H1 (cell line): ENCODE measurements at regions not wholly inside any gene's neighbourhood (a gene's known extent, or its start where the extent isn't known, plus 50 kb on each side); places are given as distances from the start of the nearest gene placed in this dataset.

Experiments
- CTCF ChIA-PET: fragments of 300-600 bp; sonication (Branson Sonifier 250); formaldehyde crosslinking; loops from one replicate; lab custom pipeline; 2021; ENCODE audit not compliant: partially characterized antibody; lab: Charles Lee
- POLR2A ChIA-PET: fragments of 300-600 bp; sonication (Branson Sonifier 250); formaldehyde crosslinking; loops from one replicate; lab custom pipeline; 2021; ENCODE audit warnings: inconsistent platforms; ENCODE audit not compliant: partially characterized antibody; lab: Charles Lee
- DNase-seq, 2 experiments: peaks; one replicate each; pipeline versions ENCODE4 v3.0.0 to v3.0.0-alpha.2; 2010 to 2022; ENCODE audit warnings: low spot score in 2 of 2, low read depth in 1 of 2, mixed read lengths in 1 of 2
- FAIRE-seq: peaks from 2 replicates; lab custom pipeline; 2011; peaks lifted over from hg19 to GRCh38; lab: Jason Lieb, UNC
- H2AFZ ChIP-seq: 2 replicates; pipeline ENCODE4 v1.8.1; 2012; ENCODE audit warnings: low read length, inconsistent platforms
- H2AK5ac ChIP-seq: 2 replicates; pipeline ENCODE4 v1.6.1; 2013; ENCODE audit warnings: low read depth, low read length
- H2BK120ac ChIP-seq: replicated peaks from 2 replicates; pipeline ENCODE3; 2013; ENCODE audit warnings: low read depth, low read length, inconsistent platforms
- H2BK12ac ChIP-seq: 2 replicates; pipeline ENCODE4 v1.6.1; 2013; ENCODE audit warnings: low read depth, low read length
- H2BK15ac ChIP-seq: 2 replicates; pipeline ENCODE4 v1.6.1; 2013; ENCODE audit warnings: low read length
- H2BK20ac ChIP-seq: 2 replicates; pipeline ENCODE4 v1.6.1; 2013; ENCODE audit warnings: low read length
- H2BK5ac ChIP-seq: 2 replicates; pipeline ENCODE4 v1.6.1; 2013; ENCODE audit warnings: low read depth, low read length
- H3K14ac ChIP-seq: 2 replicates; pipeline ENCODE4 v1.6.1; 2013; ENCODE audit warnings: inconsistent platforms; ENCODE audit not compliant: insufficient read length
- H3K18ac ChIP-seq: 2 replicates; pipeline ENCODE4 v1.6.1; 2013; ENCODE audit warnings: low read length; ENCODE audit errors: extremely low read depth
- H3K23ac ChIP-seq: 2 replicates; pipeline ENCODE4 v1.6.1; 2013; ENCODE audit warnings: inconsistent platforms; ENCODE audit not compliant: insufficient read length
- H3K23me2 ChIP-seq: 2 replicates; pipeline ENCODE4 v1.6.1; 2013; ENCODE audit warnings: low read depth, low read length
- H3K27ac ChIP-seq: 2 replicates; pipeline ENCODE4 v1.6.1; 2011; ENCODE audit warnings: low read depth, low read length, inconsistent platforms
- H3K27me3 ChIP-seq, 4 experiments: replicated peaks in 1 of 4; 1 replicate in 1 of 4; 2 replicates in 3 of 4; pipeline versions ENCODE4 v1.6.1 to v1.8.1; 2011 to 2013; ENCODE audit warnings: low read length in 3 of 4, mild to moderate bottlenecking in 3 of 4, inconsistent platforms in 2 of 4, mixed read lengths in 2 of 4, moderate library complexity in 1 of 4; ENCODE audit not compliant: control insufficient read depth in 3 of 4, insufficient read depth in 3 of 4; ENCODE audit errors: extremely low read depth in 1 of 4
- H3K36me3 ChIP-seq, 4 experiments: 2 replicates each; pipeline versions ENCODE4 v1.6.1 to v1.8.1; 2011 to 2013; ENCODE audit warnings: mild to moderate bottlenecking in 4 of 4, low read length in 3 of 4, moderate library complexity in 2 of 4, control low read depth in 1 of 4, inconsistent platforms in 1 of 4; ENCODE audit not compliant: insufficient read depth in 4 of 4, control insufficient read depth in 2 of 4
- H3K4ac ChIP-seq: replicated peaks from 2 replicates; pipeline ENCODE3; 2013; ENCODE audit warnings: low read length, low read depth, mixed read lengths, inconsistent platforms; ENCODE audit not compliant: insufficient read length
- H3K4me1 ChIP-seq, 4 experiments: replicated peaks in 1 of 4; 1 replicate in 1 of 4; 2 replicates in 3 of 4; pipeline versions ENCODE4 v1.6.1 to v1.8.1; 2011 to 2013; ENCODE audit warnings: low read length in 3 of 4, inconsistent platforms in 2 of 4, mixed read lengths in 1 of 4; ENCODE audit not compliant: insufficient read depth in 4 of 4, control insufficient read depth in 3 of 4
- H3K4me2 ChIP-seq, 2 experiments: 2 replicates each; pipeline versions ENCODE4 v1.6.1 to v1.8.1; 2011 to 2013; ENCODE audit warnings: low read depth in 2 of 2, low read length in 2 of 2, control low read depth in 1 of 2, inconsistent platforms in 1 of 2, mild to moderate bottlenecking in 1 of 2; ENCODE audit not compliant: insufficient read depth in 1 of 2
- H3K4me3 ChIP-seq, 4 experiments: fragments of 200-600, 300-600 bp in 1 of 4; sonication (generic), shearing (Covaris generic), sonication (Bioruptor Twin) in 1 of 4; 2 replicates each; pipeline versions ENCODE4 v1.5.1 to v1.8.1; 2011 to 2016; ENCODE audit warnings: low read length in 4 of 4, low read depth in 3 of 4, control low read depth in 2 of 4, inconsistent platforms in 2 of 4, mild to moderate bottlenecking in 2 of 4, mixed read lengths in 1 of 4, moderate library complexity in 1 of 4; ENCODE audit not compliant: insufficient read depth in 2 of 4; ENCODE audit errors: extremely low read depth in 1 of 4
- H3K56ac ChIP-seq: replicated peaks from 2 replicates; pipeline ENCODE3; 2013; ENCODE audit warnings: low read depth, mild to moderate bottlenecking, mixed read lengths, low read length, inconsistent platforms; ENCODE audit not compliant: insufficient read length
- H3K79me1 ChIP-seq: 2 replicates; pipeline ENCODE4 v1.6.1; 2013; ENCODE audit warnings: low read depth, low read length, control low read depth
- H3K79me2 ChIP-seq, 2 experiments: 2 replicates each; pipeline versions ENCODE4 v1.6.1 to v1.8.1; 2012 to 2013; ENCODE audit warnings: low read length in 2 of 2, mild to moderate bottlenecking in 2 of 2, inconsistent platforms in 1 of 2; ENCODE audit not compliant: insufficient read depth in 2 of 2, control insufficient read depth in 1 of 2
- H3K9ac ChIP-seq, 4 experiments: replicated peaks in 1 of 4; 1 replicate in 1 of 4; 2 replicates in 3 of 4; pipeline versions ENCODE4 v1.6.1 to v1.8.1; 2011 to 2013; ENCODE audit warnings: low read depth in 3 of 4, low read length in 3 of 4, control low read depth in 2 of 4, mild to moderate bottlenecking in 2 of 4, moderate library complexity in 2 of 4, inconsistent platforms in 1 of 4; ENCODE audit errors: extremely low read depth in 1 of 4
- H3K9me3 ChIP-seq, 2 experiments: 2 replicates each; pipeline versions ENCODE4 v1.6.1 to v1.8.1; 2012 to 2013; ENCODE audit warnings: mild to moderate bottlenecking in 2 of 2, moderate library complexity in 2 of 2, control low read depth in 1 of 2, inconsistent platforms in 1 of 2, low read depth in 1 of 2, low read length in 1 of 2, mixed read lengths in 1 of 2; ENCODE audit not compliant: insufficient read depth in 2 of 2
- H4K20me1 ChIP-seq, 2 experiments: replicated peaks in 1 of 2; 2 replicates each; pipeline versions ENCODE3 to v1.8.1; 2011 to 2013; ENCODE audit warnings: inconsistent platforms in 2 of 2, low read length in 2 of 2, mild to moderate bottlenecking in 1 of 2; ENCODE audit not compliant: insufficient read depth in 2 of 2, control insufficient read depth in 1 of 2
- H4K5ac ChIP-seq: 2 replicates; pipeline ENCODE4 v1.6.1; 2013; ENCODE audit warnings: low read length, low read depth, mixed read lengths, inconsistent platforms; ENCODE audit not compliant: insufficient read length
- H4K8ac ChIP-seq: 2 replicates; pipeline ENCODE4 v1.8.0; 2013; ENCODE audit warnings: mild to moderate bottlenecking, moderate library complexity, low read length, inconsistent platforms; ENCODE audit not compliant: insufficient read depth; ENCODE audit errors: extremely low read depth
- H4K91ac ChIP-seq: replicated peaks from 2 replicates; pipeline ENCODE3; 2013; ENCODE audit warnings: low read length, mixed read lengths, inconsistent platforms; ENCODE audit not compliant: insufficient read length
- BACH1 ChIP-seq: IDR thresholded peaks from 2 replicates; pipeline ENCODE4 v1.6.1; 2012; ENCODE audit warnings: low read length, improper control_type of control experiment
- EZH2 ChIP-seq: fragments of 200-600 bp; sonication (generic); IDR thresholded peaks from 2 replicates; pipeline ENCODE4 v1.7.1; 2012; ENCODE audit warnings: low read depth, mild to moderate bottlenecking, moderate library complexity, low read length, inconsistent platforms; ENCODE audit not compliant: severe bottlenecking
- RNF2 ChIP-seq: fragments of 200-900, 300-1000 bp; sonication (generic); IDR thresholded peaks from 2 replicates; pipeline ENCODE4 v1.7.1; 2016; ENCODE audit warnings: borderline replicate concordance, low read depth, mild to moderate bottlenecking, antibody characterized with exemption, low read length; ENCODE audit not compliant: poor library complexity, severe bottlenecking; ENCODE audit errors: missing control alignments
- SIRT6 ChIP-seq: IDR thresholded peaks from one replicate; pipeline ENCODE4 v1.7.1; 2012; ENCODE audit warnings: low read length, inconsistent platforms
- SUZ12 ChIP-seq: fragments of 200-600 bp; sonication (generic); IDR thresholded peaks from 2 replicates; pipeline ENCODE4 v1.6.1; 2012; ENCODE audit warnings: mild to moderate bottlenecking, inconsistent platforms, low read length, moderate library complexity, mixed read lengths
- WGBS, 2 experiments: shearing (Covaris generic) in 1 of 2; methylation state at CpG; one replicate each; pipeline versions ENCODE4 v1.1.6 to v1.1.7; 2013 to 2015; ENCODE audit warnings: low lambda C conversion rate in 2 of 2, mixed read lengths in 2 of 2, inconsistent platforms in 1 of 2, low coverage in 1 of 2, missing lambda C conversion rate in 1 of 2; ENCODE audit not compliant: insufficient replicate concordance in 2 of 2, insufficient coverage in 1 of 2, insufficient read length in 1 of 2; ENCODE audit errors: extremely low coverage in 1 of 2, missing lambda C conversion rate in 1 of 2; 5-methylcytosine and 5-hydroxymethylcytosine counted together

DNA sequence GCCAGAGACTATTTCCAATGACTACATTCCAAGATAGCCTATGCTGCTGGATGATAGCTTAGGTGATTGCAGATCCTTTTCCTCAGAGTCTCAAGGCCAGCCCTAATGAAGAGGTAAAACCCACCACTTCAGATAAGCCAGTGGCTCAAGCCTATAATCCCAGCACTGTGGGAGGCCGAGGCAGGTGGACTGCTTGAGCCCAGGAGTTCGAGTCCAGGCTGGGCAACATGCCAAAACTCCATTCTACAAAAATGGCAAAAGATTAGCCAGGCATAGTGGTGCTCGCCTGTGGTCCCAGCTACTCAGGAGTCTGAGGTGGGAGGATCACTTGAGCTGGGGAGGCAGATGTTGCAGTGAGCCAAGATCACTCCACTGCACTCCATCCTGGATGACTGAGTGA is 495.3 kb downstream of the ZIC1 start:
- Histone ChIP-seq H3K27ac (no peak overlapping the region), H3K27me3 (no peaks in the 10 kb centered on the region), H2BK12ac (no peak overlapping the region), H2BK5ac (no peak overlapping the region), H4K91ac (no peak overlapping the region), H2AK5ac (no peak overlapping the region), H3K4ac (no peak overlapping the region), H2BK15ac (no peak overlapping the region), H3K79me2 (no peaks in the 10 kb centered on the region), H3K4me1 (no peaks in the 10 kb centered on the region), H3K56ac (no peak overlapping the region), H4K5ac (no peak overlapping the region), H3K4me2 (no peak overlapping the region), H2BK120ac (no peak overlapping the region), H3K9ac (no peak overlapping the region), H3K14ac (no peak overlapping the region), H3K23ac (no peak overlapping the region), H3K79me1 (no peaks in the 10 kb centered on the region), H3K23me2 (no peaks in the 10 kb centered on the region), H2BK20ac (no peak overlapping the region), H2AFZ (no peak overlapping the region), H4K20me1 (no peaks in the 10 kb centered on the region), H3K18ac (no peak overlapping the region), H3K4me3 (no peak overlapping the region), H3K36me3 (no peaks in the 10 kb centered on the region), H4K8ac (no peak overlapping the region), H3K9me3 (peaks cover 0 to 6% of the 10 kb centered on the region in 2 experiments; a peak in 1 of 4 replicates)
- DNase-seq: no peak
- CTCF ChIA-PET: interaction anchor here (0.6 to 1.7 kb wide), 2 partner anchors 22 to 24 kb away, joined by 3 to 4 read pairs; no protein-coding TSS in a partner anchor
- POLR2A ChIA-PET: no interaction called here
- 97% methylated on average over 3 of the region's 3 CpGs; no CpG with 5 or more reads in 1 of the 2 experiments for WGBS, 2 experiments
- FAIRE-seq: no peak
- TF ChIP-seq BACH1 (no peak), SUZ12 (no peak), EZH2 (no peak), RNF2 (no peak), SIRT6 (no peak)
